Naive thymus-derived CD4-positive, alpha-beta T cell (primary cell): ENCODE measurements at regions not wholly inside any gene's neighbourhood (a gene's known extent, or its start where the extent isn't known, plus 50 kb on each side); places are given as distances from the start of the nearest gene placed in this dataset.

ENCODE experiments used
- ATAC-seq: fragments of 150-1000 bp; cut with Tn5 transposase; 2 replicates; pipeline ENCODE4 v1.10.0; 2021; ENCODE audit warnings: mild to moderate bottlenecking, moderate library complexity
- CTCF ChIA-PET: fragments of 350-600 bp; sonication (Branson Sonifier 250); formaldehyde crosslinking; loops from one replicate; lab custom pipeline; 2021; ENCODE audit warnings: antibody characterized with exemption; lab: Charles Lee
- POLR2A ChIA-PET: fragments of 350-600 bp; sonication (Branson Sonifier 250); formaldehyde crosslinking; loops from one replicate; lab custom pipeline; 2021; ENCODE audit warnings: antibody characterized with exemption, inconsistent platforms; lab: Charles Lee
- DNase-seq, 9 donors: peaks; one replicate each; pipeline versions ENCODE4 v3.0.0 to v3.0.0-alpha.2; 2020 to 2022; ENCODE audit warnings: mixed read lengths in 1 of 9
- H3K27ac ChIP-seq: one replicate; pipeline ENCODE4 v1.7.0; 2013; ENCODE audit warnings: mild to moderate bottlenecking, low read depth, low read length, moderate library complexity
- H3K27me3 ChIP-seq, 2 donors: one replicate each; pipeline ENCODE4 v1.7.0; 2013; ENCODE audit warnings: low read length in 2 of 2, mild to moderate bottlenecking in 2 of 2, moderate library complexity in 2 of 2; ENCODE audit not compliant: control insufficient read depth in 2 of 2, insufficient read depth in 2 of 2
- H3K36me3 ChIP-seq, 3 experiments: 1 replicate in 2 of 3; 2 replicates in 1 of 3; pipeline ENCODE4 v1.7.0; 2013; ENCODE audit warnings: low read length in 3 of 3, mild to moderate bottlenecking in 3 of 3, moderate library complexity in 1 of 3; ENCODE audit not compliant: insufficient read depth in 3 of 3, control insufficient read depth in 2 of 3
- H3K4me1 ChIP-seq, 2 donors: one replicate each; pipeline ENCODE4 v1.7.0; 2013; ENCODE audit warnings: low read length in 2 of 2, mild to moderate bottlenecking in 2 of 2, moderate library complexity in 1 of 2; ENCODE audit not compliant: control insufficient read depth in 2 of 2, insufficient read depth in 2 of 2
- H3K4me3 ChIP-seq: 2 replicates; pipeline ENCODE4 v1.7.0; 2013; ENCODE audit warnings: mild to moderate bottlenecking, low read length
- H3K9me3 ChIP-seq, 3 experiments: 1 replicate in 2 of 3; 2 replicates in 1 of 3; pipeline ENCODE4 v1.7.0; 2013; ENCODE audit warnings: low read length in 3 of 3; ENCODE audit not compliant: control insufficient read depth in 2 of 3
- H3K27ac Mint-ChIP-seq, 9 donors: one replicate each; pipeline ENCODE4 v1.8.0; 2020 to 2022; ENCODE audit warnings: mixed read lengths in 9 of 9, mild to moderate bottlenecking in 8 of 9, moderate library complexity in 5 of 9, inconsistent platforms in 2 of 9
- H3K27me3 Mint-ChIP-seq, 5 donors: one replicate each; pipeline ENCODE4 v1.8.0; 2021 to 2022; ENCODE audit warnings: mixed read lengths in 5 of 5, mild to moderate bottlenecking in 1 of 5
- H3K36me3 Mint-ChIP-seq, 5 donors: one replicate each; pipeline ENCODE4 v1.8.0; 2020 to 2022; ENCODE audit warnings: mixed read lengths in 5 of 5, mild to moderate bottlenecking in 3 of 5, inconsistent platforms in 1 of 5
- H3K4me1 Mint-ChIP-seq, 7 donors: one replicate each; pipeline ENCODE4 v1.8.0; 2020 to 2022; ENCODE audit warnings: mixed read lengths in 7 of 7, mild to moderate bottlenecking in 3 of 7, inconsistent platforms in 1 of 7
- H3K4me3 Mint-ChIP-seq, 10 donors: one replicate each; pipeline ENCODE4 v1.8.0; 2020 to 2022; ENCODE audit warnings: mild to moderate bottlenecking in 10 of 10, mixed read lengths in 10 of 10, moderate library complexity in 6 of 10, inconsistent platforms in 2 of 10
- H3K9me3 Mint-ChIP-seq, 11 donors: one replicate each; pipeline ENCODE4 v1.8.0; 2020 to 2022; ENCODE audit warnings: mixed read lengths in 11 of 11, mild to moderate bottlenecking in 4 of 11, inconsistent platforms in 1 of 11, moderate library complexity in 1 of 11
- intact Hi-C, 2 donors: fragments of 100-400 bp; cut with micrococcal nuclease; formaldehyde crosslinking; loops; one replicate each; pipeline ENCODE4 v1.15.1; 2023

DNA sequence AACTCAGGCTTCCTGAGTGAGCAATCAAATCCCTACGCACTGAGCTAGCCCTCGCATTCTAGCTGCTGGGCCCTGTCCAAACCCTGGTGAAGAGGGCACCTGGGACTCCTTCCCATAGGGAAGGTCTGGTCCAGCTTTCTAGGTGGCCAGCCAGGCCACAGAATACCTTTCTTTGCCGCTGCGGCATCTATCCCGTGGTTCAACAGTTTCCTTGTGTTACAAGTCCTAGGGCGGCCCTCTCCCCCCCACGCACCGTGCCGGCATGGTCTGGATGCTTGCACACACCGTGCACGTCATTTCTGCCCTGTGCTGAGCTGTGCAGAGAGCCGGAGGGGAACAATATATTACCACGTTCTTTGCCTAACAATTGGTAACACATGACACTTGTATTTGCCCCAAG, 164.6 kb upstream of the TSHZ3 start:
- Mint-ChIP-seq H3K27me3 (peaks cover 0 to 11% (median 3%) of the 10 kb centered on the region in 5 donors), H3K36me3 (no peaks in the 10 kb centered on the region), H3K27ac (no peak overlapping the region), H3K4me1 (no peaks in the 10 kb centered on the region), H3K9me3 (peaks cover 0 to 11% (median 1%) of the 10 kb centered on the region in 11 donors), H3K4me3 (no peak overlapping the region)
- ATAC-seq: no peak
- intact Hi-C loops: no loop called here
- no peaks in the 10 kb centered on the region for H3K4me1 ChIP-seq
- ChIA-PET POLR2A (no interaction called here), CTCF (no interaction called here)
- no peaks in the 10 kb centered on the region for H3K36me3 ChIP-seq
- H3K27me3 ChIP-seq: no peaks in the 10 kb centered on the region
- H3K27ac ChIP-seq: no peak overlapping the region
- no peaks in the 10 kb centered on the region for H3K9me3 ChIP-seq
- no peak for DNase-seq
- H3K4me3 ChIP-seq: no peak overlapping the region

DNA sequence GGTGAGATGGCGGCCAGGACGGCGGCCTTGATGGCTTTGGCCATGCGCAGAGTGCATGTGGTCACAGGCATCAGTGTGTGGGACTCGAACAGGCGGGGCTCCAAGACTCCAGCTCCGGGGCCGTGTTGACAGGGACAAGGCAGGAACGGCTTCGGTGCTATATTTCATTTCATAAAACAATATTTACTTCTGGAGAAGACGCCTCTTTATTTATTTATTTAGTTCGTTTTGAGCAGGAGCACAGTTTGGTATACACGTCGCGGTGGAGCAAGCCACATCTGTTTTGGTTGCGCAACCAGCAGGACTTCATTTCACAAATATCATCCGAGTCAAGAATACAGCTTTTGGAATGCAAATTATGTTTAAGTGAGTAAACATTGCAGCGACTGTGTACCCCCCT, 166.7 kb upstream of the TSHZ3 start:
- Histone ChIP-seq H3K9me3 (no peaks in the 10 kb centered on the region), H3K36me3 (no peaks in the 10 kb centered on the region), H3K4me3 (no peak overlapping the region), H3K27me3 (no peaks in the 10 kb centered on the region), H3K27ac (no peak overlapping the region), H3K4me1 (no peaks in the 10 kb centered on the region)
- ATAC-seq (no peak), DNase-seq (no peak)
- Mint-ChIP-seq H3K4me3 (no peak overlapping the region), H3K27ac (no peak overlapping the region), H3K27me3 (peaks cover 0 to 11% (median 3%) of the 10 kb centered on the region in 5 donors), H3K4me1 (no peaks in the 10 kb centered on the region), H3K36me3 (no peaks in the 10 kb centered on the region), H3K9me3 (peaks cover 0 to 16% (median 7%) of the 10 kb centered on the region in 11 donors)
- ChIA-PET POLR2A (no interaction called here), CTCF (no interaction called here)
- intact Hi-C loops: no loop called here

DNA sequence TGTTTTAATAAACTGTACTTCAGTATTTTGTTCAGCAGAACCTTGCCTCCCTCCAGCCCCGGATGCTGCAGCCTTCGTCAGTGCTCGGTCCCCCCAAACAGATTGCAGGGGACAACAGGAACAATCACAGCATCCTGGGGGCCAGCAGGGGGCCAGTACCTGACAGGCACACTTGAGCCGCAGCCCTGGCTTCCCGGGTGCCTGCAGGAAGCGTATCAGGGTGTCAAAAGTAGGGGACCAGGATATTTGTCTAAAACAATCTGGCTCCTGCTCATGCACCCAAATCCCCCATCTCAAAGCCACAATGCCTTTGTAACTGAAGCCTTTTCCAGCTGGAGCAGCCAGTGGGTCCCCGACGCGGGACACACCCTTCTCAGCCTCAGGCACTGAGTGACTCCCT, 167.5 kb upstream of the TSHZ3 start:
- POLR2A ChIA-PET: no interaction called here

DNA sequence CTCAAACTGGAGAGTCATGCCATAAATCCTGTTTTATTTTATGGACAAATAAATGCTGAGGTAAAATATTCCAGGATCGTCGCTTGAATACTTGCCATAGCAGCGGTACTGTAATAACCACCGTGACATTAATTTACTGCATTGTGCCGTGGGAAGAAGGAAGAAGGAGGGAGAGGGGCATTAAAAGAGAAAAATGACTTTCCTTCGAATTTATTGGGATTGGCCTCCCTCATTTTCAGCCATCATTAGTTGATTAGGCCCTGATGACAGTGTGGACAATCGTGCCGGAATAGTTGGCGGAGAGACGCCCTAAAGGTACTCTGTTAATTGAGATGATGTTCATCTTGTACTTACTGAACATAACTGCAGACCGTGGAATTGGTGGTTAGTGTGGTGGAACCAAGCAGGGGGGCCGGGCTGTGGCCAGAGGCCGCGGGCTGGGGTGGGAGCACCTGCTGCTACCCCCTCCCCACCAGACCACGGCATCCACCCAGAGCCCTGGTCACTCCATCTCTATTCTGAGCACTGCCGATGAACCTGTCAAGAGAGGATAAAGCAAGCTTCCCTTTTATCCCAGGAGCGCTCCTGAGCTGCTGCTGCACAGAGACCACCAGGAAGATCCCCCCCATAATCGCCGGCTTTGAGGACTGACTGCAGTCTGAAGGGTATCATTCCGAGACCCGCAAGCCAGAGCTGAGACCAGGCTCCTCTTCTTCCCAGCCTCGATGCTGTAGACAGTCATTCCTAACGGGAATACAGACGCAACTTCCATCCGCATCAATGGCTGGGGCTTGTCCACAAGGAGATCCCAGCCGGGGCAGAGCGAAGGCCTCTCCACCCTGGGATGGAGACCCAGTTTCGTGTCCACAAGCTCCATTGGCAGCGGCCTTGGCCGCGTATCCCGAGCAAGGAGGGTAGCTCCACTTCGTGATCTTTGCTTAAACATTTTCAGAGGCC, 168.3 kb upstream of the TSHZ3 start:
- Histone ChIP-seq H3K4me1 (no peaks in the 10 kb centered on the region), H3K36me3 (no peaks in the 10 kb centered on the region), H3K9me3 (no peaks in the 10 kb centered on the region), H3K27ac (no peak overlapping the region), H3K27me3 (no peaks in the 10 kb centered on the region), H3K4me3 (no peak overlapping the region)
- ChIA-PET POLR2A (interaction anchor here (0.6 kb wide), 1 partner anchor 704 kb away, joined by 3 read pairs; no protein-coding TSS in a partner anchor), CTCF (no interaction called here)
- no peaks in the 10 kb centered on the region for H3K36me3 Mint-ChIP-seq
- H3K9me3 Mint-ChIP-seq: peaks cover 0 to 25% (median 8%) of the 10 kb centered on the region in 11 donors
- intact Hi-C loops: no loop called here
- ATAC-seq (no peak), DNase-seq (no peak)
- H3K4me1 Mint-ChIP-seq: no peaks in the 10 kb centered on the region
- H3K4me3 Mint-ChIP-seq: no peak overlapping the region
- no peak overlapping the region for H3K27ac Mint-ChIP-seq
- peaks cover 0 to 7% (median 0%) of the 10 kb centered on the region in 5 donors for H3K27me3 Mint-ChIP-seq

More for the DNA sequence above, 167.5 kb upstream of the TSHZ3 start:
- peaks cover 0 to 20% (median 8%) of the 10 kb centered on the region in 11 donors for H3K9me3 Mint-ChIP-seq
- Histone ChIP-seq H3K4me1 (no peaks in the 10 kb centered on the region), H3K36me3 (no peaks in the 10 kb centered on the region), H3K9me3 (no peaks in the 10 kb centered on the region), H3K27me3 (no peaks in the 10 kb centered on the region), H3K27ac (no peak overlapping the region), H3K4me3 (no peak overlapping the region)
- H3K4me3 Mint-ChIP-seq: no peak overlapping the region
- intact Hi-C loops: no loop called here
- no peak for ATAC-seq
- no peaks in the 10 kb centered on the region for H3K36me3 Mint-ChIP-seq
- H3K4me1 Mint-ChIP-seq: no peaks in the 10 kb centered on the region
- H3K27me3 Mint-ChIP-seq: peaks cover 0 to 8% (median 0%) of the 10 kb centered on the region in 5 donors
- no peak for DNase-seq
- H3K27ac Mint-ChIP-seq: no peak overlapping the region
- CTCF ChIA-PET: no interaction called here

DNA sequence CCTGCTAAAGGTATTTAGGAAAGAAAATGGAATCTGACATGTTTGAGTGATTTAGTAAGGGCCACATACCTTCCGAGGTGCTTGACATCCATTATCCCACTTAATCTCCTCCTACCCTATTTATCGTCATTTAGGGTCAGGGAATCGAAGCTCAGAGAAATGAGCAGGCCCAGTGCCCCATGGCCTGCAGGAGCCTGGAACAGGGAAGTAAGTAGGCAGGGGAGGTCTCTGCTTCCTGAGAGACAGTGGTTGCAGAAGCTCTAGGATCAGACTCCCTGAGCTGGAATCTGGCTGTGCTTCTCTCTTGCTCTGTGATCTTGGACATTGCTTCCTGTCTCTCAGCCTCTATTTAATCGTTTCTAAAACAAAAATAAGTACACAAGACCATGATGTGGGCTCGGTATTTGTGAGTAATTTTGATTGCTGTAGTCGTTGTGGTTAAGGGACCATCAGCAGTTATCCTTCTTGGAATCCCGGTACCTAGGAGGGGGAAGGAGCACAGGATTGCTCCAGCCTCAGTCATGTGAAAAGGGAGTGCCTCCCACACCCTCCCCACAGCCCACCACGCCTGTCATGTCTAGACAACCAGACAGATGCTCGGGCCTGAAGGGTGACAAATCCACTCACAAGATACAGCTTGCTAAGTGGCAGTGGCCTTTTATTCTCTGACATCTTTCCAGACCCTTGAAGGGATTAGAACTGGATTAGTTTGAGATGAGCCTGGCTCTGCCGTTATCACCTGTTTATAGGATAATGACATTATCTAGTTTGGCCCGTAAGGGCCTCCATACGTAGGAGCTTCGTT, 169.2 kb upstream of the TSHZ3 start:
- H3K36me3 ChIP-seq: no peaks in the 10 kb centered on the region
- ChIA-PET CTCF (no interaction called here), POLR2A (interaction anchor here (0.6 kb wide), 1 partner anchor 705 kb away, joined by 3 read pairs; no protein-coding TSS in a partner anchor)
- Mint-ChIP-seq H3K27me3 (peaks cover 0 to 7% (median 0%) of the 10 kb centered on the region in 5 donors), H3K36me3 (no peaks in the 10 kb centered on the region), H3K4me3 (no peak overlapping the region), H3K27ac (no peak overlapping the region), H3K9me3 (peaks cover 0 to 25% (median 9%) of the 10 kb centered on the region in 11 donors), H3K4me1 (no peaks in the 10 kb centered on the region)
- H3K4me3 ChIP-seq: no peak overlapping the region
- no peak for DNase-seq
- H3K27me3 ChIP-seq: no peaks in the 10 kb centered on the region
- no peaks in the 10 kb centered on the region for H3K4me1 ChIP-seq
- intact Hi-C loops: no loop called here
- H3K9me3 ChIP-seq: no peaks in the 10 kb centered on the region
- H3K27ac ChIP-seq: no peak overlapping the region
- no peak for ATAC-seq

DNA sequence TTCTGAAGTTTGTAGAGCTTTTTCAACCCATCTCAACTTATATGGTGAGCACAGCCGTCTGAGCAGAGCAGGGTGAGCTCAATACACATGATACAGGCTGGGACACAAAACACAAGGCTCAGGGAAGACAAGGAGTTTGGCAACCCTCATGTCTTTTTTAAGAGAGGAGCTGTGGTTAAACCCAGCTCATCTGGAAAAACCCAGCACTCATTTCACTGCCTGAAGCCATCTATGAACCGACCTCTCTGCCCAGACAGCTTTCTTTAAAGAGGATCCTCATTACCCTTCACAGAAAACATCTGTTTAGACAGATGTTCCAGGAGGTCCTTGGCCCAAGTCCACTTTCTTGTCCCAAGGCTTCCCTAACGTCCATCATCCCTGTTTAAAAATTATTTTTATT, 170.0 kb upstream of the TSHZ3 start:
- H3K36me3 Mint-ChIP-seq: no peaks in the 10 kb centered on the region
- Histone ChIP-seq H3K27ac (no peak overlapping the region), H3K9me3 (no peaks in the 10 kb centered on the region), H3K36me3 (no peaks in the 10 kb centered on the region), H3K4me3 (no peak overlapping the region), H3K4me1 (no peaks in the 10 kb centered on the region), H3K27me3 (no peaks in the 10 kb centered on the region)
- no peaks in the 10 kb centered on the region for H3K4me1 Mint-ChIP-seq
- DNase-seq (no peak), ATAC-seq (no peak)
- intact Hi-C loops: no loop called here
- H3K27me3 Mint-ChIP-seq: peaks cover 0 to 7% (median 0%) of the 10 kb centered on the region in 5 donors
- no peak overlapping the region for H3K27ac Mint-ChIP-seq
- H3K9me3 Mint-ChIP-seq: peaks cover 0 to 25% (median 9%) of the 10 kb centered on the region in 11 donors
- no peak overlapping the region for H3K4me3 Mint-ChIP-seq
- ChIA-PET POLR2A (no interaction called here), CTCF (no interaction called here)
